HG03066 (cell line): ENCODE measurements at regions not wholly inside any gene's neighbourhood (a gene's known extent, or its start where the extent isn't known, plus 50 kb on each side); places are given as distances from the start of the nearest gene placed in this dataset.

ENCODE experiments used
- ATAC-seq: cut with Tn5 transposase; IDR thresholded peaks from one replicate; pipeline ENCODE4 v1.9.1; 2021; ENCODE audit warnings: low read depth; ENCODE audit not compliant: unreplicated experiment

- ATAC-seq, result no peak
These were observed 992.4 kb downstream of the NSUN3 start for GRCh38 chr3:95055288-95055687.

- no peak for ATAC-seq
These were observed 1019.3 kb downstream of the NSUN3 start for GRCh38 chr3:95082191-95082590.

GRCh38 chr3:95084738-95085137, 1021.9 kb downstream of the NSUN3 start:
- no peak for ATAC-seq

- no peak for ATAC-seq
These were observed 1025.6 kb downstream of the NSUN3 start for GRCh38 chr3:95088464-95088863.

- ATAC-seq, result no peak
These were observed 1034.6 kb downstream of the NSUN3 start for GRCh38 chr3:95097493-95097892.

- no peak for ATAC-seq
These were observed 1058.1 kb downstream of the NSUN3 start for GRCh38 chr3:95120921-95121320.

GRCh38 chr3:95123104-95123503, 1060.2 kb downstream of the NSUN3 start:
- ATAC-seq, result no peak

- no peak for ATAC-seq
These were observed 1072.0 kb downstream of the NSUN3 start for GRCh38 chr3:95134693-95135413.

- ATAC-seq, result no peak
These were observed 1085.2 kb downstream of the NSUN3 start for GRCh38 chr3:95148107-95148506.

- ATAC-seq, result no peak
These were observed 1088.7 kb downstream of the NSUN3 start for GRCh38 chr3:95151590-95151989.

- no peak for ATAC-seq
These were observed 1091.9 kb downstream of the NSUN3 start for GRCh38 chr3:95154766-95155165.

GRCh38 chr3:95162794-95163193, 1099.9 kb downstream of the NSUN3 start:
- ATAC-seq, result no peak

- ATAC-seq, result no peak
These were observed 1104.9 kb downstream of the NSUN3 start for GRCh38 chr3:95167748-95168147.

- no peak for ATAC-seq
These were observed 1105.7 kb downstream of the NSUN3 start for GRCh38 chr3:95168526-95168925.

GRCh38 chr3:95172164-95172943, 1109.5 kb downstream of the NSUN3 start:
- no peak for ATAC-seq

- ATAC-seq, result peak; percentile 56
These were observed 1114.2 kb downstream of the NSUN3 start for GRCh38 chr3:95177096-95177495.

GRCh38 chr3:95184038-95184437, 1121.2 kb downstream of the NSUN3 start:
- no peak for ATAC-seq

- ATAC-seq, result no peak
These were observed 1126.5 kb downstream of the NSUN3 start for GRCh38 chr3:95189348-95189747.

GRCh38 chr3:95197661-95198060, 1134.8 kb downstream of the NSUN3 start:
- no peak for ATAC-seq

- ATAC-seq, result no peak
These were observed 1137.5 kb downstream of the NSUN3 start for GRCh38 chr3:95200384-95200783.

GRCh38 chr3:95210878-95211277, 1148.0 kb downstream of the NSUN3 start:
- ATAC-seq, result no peak

- ATAC-seq, result no peak
These were observed 1149.3 kb downstream of the NSUN3 start for GRCh38 chr3:95212117-95212516.
